ENCODE measurements at regions not wholly inside any gene's neighbourhood (a gene's known extent, or its start where the extent isn't known, plus 50 kb on each side); places are given as distances from the start of the nearest gene placed in this dataset.
A peak's percentile ranks its signal among the peaks of the same experiment; 100 is the strongest.

DNA sequence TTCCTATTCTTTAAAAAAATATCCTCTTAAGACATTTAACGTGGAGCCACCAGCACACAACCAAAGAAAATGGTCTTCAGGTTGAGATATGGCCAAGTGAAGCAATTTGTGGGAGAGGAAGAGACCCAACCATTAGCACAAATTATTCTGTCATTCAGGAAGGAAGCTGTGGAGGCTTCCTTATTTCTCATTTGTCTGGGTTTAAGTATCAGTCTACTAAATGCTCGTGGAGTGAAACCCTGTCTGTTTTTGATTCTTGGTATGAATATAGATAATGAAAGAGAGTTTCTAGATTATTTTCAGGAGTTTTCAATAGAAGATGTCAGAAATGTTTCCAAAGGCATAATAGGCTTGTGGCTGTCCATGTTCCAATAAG, 125.1 kb downstream of the GPR65 start:
- H3K4me1 Mint-ChIP-seq (ENCODE audit: low read depth): peaks cover 19% of the 10 kb centered on the region
- ATAC-seq (no peak), DNase-seq (no peak)
- intact Hi-C loops (cut with micrococcal nuclease): no loop called here
- H3K36me3 Mint-ChIP-seq (ENCODE audit: low read depth): peaks cover 3% of the 10 kb centered on the region
- H3K9me3 Mint-ChIP-seq: peaks cover 4% of the 10 kb centered on the region
- H3K27me3 Mint-ChIP-seq: no peaks in the 10 kb centered on the region
- peak overlapping the region; percentile 18 for H3K4me3 Mint-ChIP-seq
- POLR2A ChIA-PET: interaction anchor here (1.0 to 1.4 kb wide), 2 partner anchors 137 to 177 kb away, joined by 3 read pairs; partner anchors contain the start of gene GALC
- CTCF ChIA-PET: interaction anchor here (0.9 to 1.6 kb wide), 4 partner anchors 39 to 185 kb away, joined by 3 to 9 read pairs (median 4); no protein-coding TSS in a partner anchor
- no peak overlapping the region for H3K27ac Mint-ChIP-seq
- TF ChIP-seq, protein P1, sequence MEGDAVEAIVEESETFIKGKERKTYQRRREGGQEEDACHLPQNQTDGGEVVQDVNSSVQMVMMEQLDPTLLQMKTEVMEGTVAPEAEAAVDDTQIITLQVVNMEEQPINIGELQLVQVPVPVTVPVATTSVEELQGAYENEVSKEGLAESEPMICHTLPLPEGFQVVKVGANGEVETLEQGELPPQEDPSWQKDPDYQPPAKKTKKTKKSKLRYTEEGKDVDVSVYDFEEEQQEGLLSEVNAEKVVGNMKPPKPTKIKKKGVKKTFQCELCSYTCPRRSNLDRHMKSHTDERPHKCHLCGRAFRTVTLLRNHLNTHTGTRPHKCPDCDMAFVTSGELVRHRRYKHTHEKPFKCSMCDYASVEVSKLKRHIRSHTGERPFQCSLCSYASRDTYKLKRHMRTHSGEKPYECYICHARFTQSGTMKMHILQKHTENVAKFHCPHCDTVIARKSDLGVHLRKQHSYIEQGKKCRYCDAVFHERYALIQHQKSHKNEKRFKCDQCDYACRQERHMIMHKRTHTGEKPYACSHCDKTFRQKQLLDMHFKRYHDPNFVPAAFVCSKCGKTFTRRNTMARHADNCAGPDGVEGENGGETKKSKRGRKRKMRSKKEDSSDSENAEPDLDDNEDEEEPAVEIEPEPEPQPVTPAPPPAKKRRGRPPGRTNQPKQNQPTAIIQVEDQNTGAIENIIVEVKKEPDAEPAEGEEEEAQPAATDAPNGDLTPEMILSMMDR (IDR thresholded peaks at IDR 0.05): no peak

Measured in activated CD8-positive, alpha-beta T cell treated with anti-CD3 and anti-CD28 coated beads for 36 hours (primary cell).